ENCODE measurements at regions not wholly inside any gene's neighbourhood (a gene's known extent, or its start where the extent isn't known, plus 50 kb on each side); places are given as distances from the start of the nearest gene placed in this dataset.
"Not testable (repeated sequence)": the region's sequence is repeated elsewhere in the genome, so short reads cannot be mapped to it uniquely, and the experiment has no call there.

DNA sequence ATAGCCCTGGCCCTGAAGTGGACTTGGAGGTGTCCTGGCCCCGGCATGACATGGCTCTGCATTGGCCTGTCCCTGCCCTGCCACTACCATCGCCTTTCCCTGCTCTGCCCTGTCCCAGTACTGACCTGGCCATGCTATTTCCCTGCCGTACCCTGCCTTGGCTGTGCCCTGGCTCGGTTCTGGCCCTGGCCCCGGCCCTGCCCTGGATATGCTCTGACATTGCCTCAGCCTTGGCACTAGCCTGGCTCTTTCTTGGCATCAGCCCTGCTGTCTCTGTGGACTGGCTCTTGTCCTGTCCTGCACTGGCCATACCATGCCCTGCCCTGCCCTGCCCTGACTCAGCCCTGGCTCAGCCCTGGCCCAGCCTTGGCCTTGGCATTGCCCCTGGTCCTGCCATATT lies 252.2 kb downstream of the TP53TG3F start:
- H3K79me1 ChIP-seq (ENCODE audit: low read depth, low read length); CTCF ChIA-PET (ENCODE audit: partially characterized antibody); H3K23ac ChIP-seq (ENCODE audit: insufficient read length); H3K79me2 ChIP-seq (ENCODE audit: control insufficient read depth in 1 of 2, insufficient read depth in 2 of 2, low read length in 2 of 2); H2BK15ac ChIP-seq (ENCODE audit: low read length); H2BK5ac ChIP-seq (ENCODE audit: low read depth, low read length); H3K36me3 ChIP-seq (ENCODE audit: control insufficient read depth in 2 of 4, insufficient read depth in 4 of 4, low read length in 3 of 4); H2AFZ ChIP-seq (ENCODE audit: low read length); H2AK5ac ChIP-seq (ENCODE audit: low read depth, low read length); H3K27me3 ChIP-seq (replicated peaks in 1 of 4; ENCODE audit: control insufficient read depth in 3 of 4, extremely low read depth in 1 of 4, insufficient read depth in 3 of 4, low read length in 3 of 4); H4K5ac ChIP-seq (ENCODE audit: insufficient read length, low read depth, low read length); H3K4me2 ChIP-seq (ENCODE audit: insufficient read depth in 1 of 2, low read depth in 2 of 2, low read length in 2 of 2); H4K8ac ChIP-seq (ENCODE audit: extremely low read depth, insufficient read depth, low read length); H3K4me1 ChIP-seq (replicated peaks in 1 of 4; ENCODE audit: control insufficient read depth in 3 of 4, insufficient read depth in 4 of 4, low read length in 3 of 4); H3K18ac ChIP-seq (ENCODE audit: extremely low read depth, low read length); POLR2A ChIA-PET (ENCODE audit: partially characterized antibody); H3K9ac ChIP-seq (replicated peaks in 1 of 4; ENCODE audit: extremely low read depth in 1 of 4, low read depth in 3 of 4, low read length in 3 of 4); H4K20me1 ChIP-seq (replicated peaks in 1 of 2; ENCODE audit: control insufficient read depth in 1 of 2, insufficient read depth in 2 of 2, low read length in 2 of 2); H4K91ac ChIP-seq (replicated peaks; ENCODE audit: insufficient read length, low read length); H2BK20ac ChIP-seq (ENCODE audit: low read length); H3K27ac ChIP-seq (ENCODE audit: low read depth, low read length); H3K56ac ChIP-seq (replicated peaks; ENCODE audit: insufficient read length, low read depth, low read length); H3K14ac ChIP-seq (ENCODE audit: insufficient read length); H3K4me3 ChIP-seq (ENCODE audit: extremely low read depth in 1 of 4, insufficient read depth in 2 of 4, low read depth in 3 of 4, low read length in 4 of 4); H2BK120ac ChIP-seq (replicated peaks; ENCODE audit: low read depth, low read length); H3K4ac ChIP-seq (replicated peaks; ENCODE audit: insufficient read length, low read depth, low read length); FAIRE-seq; H2BK12ac ChIP-seq (ENCODE audit: low read depth, low read length); H3K23me2 ChIP-seq (ENCODE audit: low read depth, low read length); DNase-seq (ENCODE audit: low read depth in 1 of 2, low spot score in 2 of 2): not testable (repeated sequence)
- 72% methylated on average over 5 of the region's 5 CpGs; no CpG with 5 or more reads in 1 of the 2 experiments for WGBS, 2 experiments (ENCODE audit: extremely low coverage in 1 of 2, insufficient coverage in 1 of 2, insufficient read length in 1 of 2, insufficient replicate concordance in 2 of 2, low coverage in 1 of 2, low lambda C conversion rate in 2 of 2, missing lambda C conversion rate in 1 of 2)
- H3K9me3 ChIP-seq (ENCODE audit: insufficient read depth in 2 of 2, low read depth in 1 of 2, low read length in 1 of 2) = peaks cover 8 to 63% of the 10 kb centered on the region in 2 experiments; a peak in 3 of 4 replicates

DNA sequence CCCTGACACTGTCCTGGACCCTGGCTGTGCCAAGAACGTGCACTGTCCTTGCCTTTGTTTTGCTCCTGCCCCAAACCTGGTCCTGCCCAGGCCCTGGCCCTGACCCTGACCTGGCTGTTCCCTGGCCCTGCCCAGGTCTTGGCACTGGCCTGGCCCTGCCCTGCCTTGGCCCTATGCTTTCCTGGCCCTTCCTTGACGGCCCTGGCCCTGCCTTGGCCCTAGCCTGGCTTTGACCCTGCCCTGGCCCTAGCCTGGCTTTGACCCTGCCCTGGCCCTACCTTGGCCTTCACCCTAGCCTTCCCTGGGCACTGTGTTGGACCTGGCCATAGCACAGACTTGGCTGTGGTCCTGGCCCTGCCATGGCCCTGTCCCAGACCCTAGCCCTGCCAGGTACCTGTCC lies 252.9 kb downstream of the TP53TG3F start:
- H2AK5ac ChIP-seq (ENCODE audit: low read depth, low read length); H2BK20ac ChIP-seq (ENCODE audit: low read length); H3K9ac ChIP-seq (replicated peaks in 1 of 4; ENCODE audit: extremely low read depth in 1 of 4, low read depth in 3 of 4, low read length in 3 of 4); CTCF ChIA-PET (ENCODE audit: partially characterized antibody); H3K27ac ChIP-seq (ENCODE audit: low read depth, low read length); H3K23ac ChIP-seq (ENCODE audit: insufficient read length); H2BK5ac ChIP-seq (ENCODE audit: low read depth, low read length); H4K8ac ChIP-seq (ENCODE audit: extremely low read depth, insufficient read depth, low read length); H3K4me2 ChIP-seq (ENCODE audit: insufficient read depth in 1 of 2, low read depth in 2 of 2, low read length in 2 of 2); H3K4ac ChIP-seq (replicated peaks; ENCODE audit: insufficient read length, low read depth, low read length); H3K36me3 ChIP-seq (ENCODE audit: control insufficient read depth in 2 of 4, insufficient read depth in 4 of 4, low read length in 3 of 4); FAIRE-seq; H2BK120ac ChIP-seq (replicated peaks; ENCODE audit: low read depth, low read length); H3K4me3 ChIP-seq (ENCODE audit: extremely low read depth in 1 of 4, insufficient read depth in 2 of 4, low read depth in 3 of 4, low read length in 4 of 4); H3K56ac ChIP-seq (replicated peaks; ENCODE audit: insufficient read length, low read depth, low read length); H4K5ac ChIP-seq (ENCODE audit: insufficient read length, low read depth, low read length); POLR2A ChIA-PET (ENCODE audit: partially characterized antibody); H4K91ac ChIP-seq (replicated peaks; ENCODE audit: insufficient read length, low read length); H4K20me1 ChIP-seq (replicated peaks in 1 of 2; ENCODE audit: control insufficient read depth in 1 of 2, insufficient read depth in 2 of 2, low read length in 2 of 2); H3K14ac ChIP-seq (ENCODE audit: insufficient read length); H2BK12ac ChIP-seq (ENCODE audit: low read depth, low read length); H2BK15ac ChIP-seq (ENCODE audit: low read length); H3K4me1 ChIP-seq (replicated peaks in 1 of 4; ENCODE audit: control insufficient read depth in 3 of 4, insufficient read depth in 4 of 4, low read length in 3 of 4); H3K79me1 ChIP-seq (ENCODE audit: low read depth, low read length); H3K27me3 ChIP-seq (replicated peaks in 1 of 4; ENCODE audit: control insufficient read depth in 3 of 4, extremely low read depth in 1 of 4, insufficient read depth in 3 of 4, low read length in 3 of 4); H3K23me2 ChIP-seq (ENCODE audit: low read depth, low read length); DNase-seq (ENCODE audit: low read depth in 1 of 2, low spot score in 2 of 2); H3K18ac ChIP-seq (ENCODE audit: extremely low read depth, low read length); H2AFZ ChIP-seq (ENCODE audit: low read length); H3K79me2 ChIP-seq (ENCODE audit: control insufficient read depth in 1 of 2, insufficient read depth in 2 of 2, low read length in 2 of 2): not testable (repeated sequence)
- peaks cover 8 to 57% of the 10 kb centered on the region in 2 experiments; a peak in 3 of 4 replicates for H3K9me3 ChIP-seq (ENCODE audit: insufficient read depth in 2 of 2, low read depth in 1 of 2, low read length in 1 of 2)
- WGBS, 2 experiments (ENCODE audit: extremely low coverage in 1 of 2, insufficient coverage in 1 of 2, insufficient read length in 1 of 2, insufficient replicate concordance in 2 of 2, low coverage in 1 of 2, low lambda C conversion rate in 2 of 2, missing lambda C conversion rate in 1 of 2) = 80% methylated on average over 1 of the region's 2 CpGs; no CpG with 5 or more reads in 1 of the 2 experiments
